T47D (cell line): ENCODE measurements at regions not wholly inside any gene's neighbourhood (a gene's known extent, or its start where the extent isn't known, plus 50 kb on each side); places are given as distances from the start of the nearest gene placed in this dataset.

Experiments
- DNase-seq, 2 experiments: peaks; one replicate each; pipeline versions ENCODE4 v3.0.0 to v3.0.0-alpha.2; 2011 to 2012; ENCODE audit warnings: low read depth in 1 of 2, low spot score in 1 of 2
- JUND ChIP-seq: IDR thresholded peaks from 2 replicates; pipeline ENCODE4 v1.6.1; 2012; ENCODE audit warnings: low read depth
- in situ Hi-C: cut with HindIII; loops from 2 replicates; pipeline ENCODE4 v1.10.0; 2016; ENCODE audit warnings: low sequenced_read_pairs, low pct_unique_long_range_greater_than_20kb

DNA sequence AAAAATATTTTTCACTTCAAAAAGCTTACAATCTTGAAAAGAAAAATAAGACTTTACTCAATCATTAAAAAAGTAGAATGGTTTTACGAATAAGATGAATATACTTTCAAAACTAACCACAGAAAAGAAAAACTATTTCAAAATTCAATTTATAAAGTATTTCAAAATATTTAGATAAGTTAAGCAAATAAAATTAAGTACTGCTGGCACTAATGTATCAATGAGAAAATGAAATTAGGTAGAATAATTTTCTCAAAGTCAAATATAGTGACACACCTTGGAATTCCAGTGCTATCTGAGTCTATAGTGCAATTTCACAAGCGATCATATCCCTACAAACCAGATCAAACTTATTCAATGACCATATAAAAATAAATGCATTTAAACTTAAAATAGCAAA is 109.8 kb upstream of the SEMA3A start:
- no peak for TF ChIP-seq JUND
- no peak for DNase-seq
- in situ Hi-C loops = no loop called here

- no peak for TF ChIP-seq JUND
- DNase-seq = peak in 1 of 2 experiments; percentile 4
- in situ Hi-C loops = no loop called here
Observed at GRCh38 chr7:84302949-84303348, 108.4 kb upstream of the SEMA3A start.

GRCh38 chr7:84297616-84298015 is 103.0 kb upstream of the SEMA3A start:
- no peak for DNase-seq
- no peak for TF ChIP-seq JUND
- in situ Hi-C loops = no loop called here

DNA sequence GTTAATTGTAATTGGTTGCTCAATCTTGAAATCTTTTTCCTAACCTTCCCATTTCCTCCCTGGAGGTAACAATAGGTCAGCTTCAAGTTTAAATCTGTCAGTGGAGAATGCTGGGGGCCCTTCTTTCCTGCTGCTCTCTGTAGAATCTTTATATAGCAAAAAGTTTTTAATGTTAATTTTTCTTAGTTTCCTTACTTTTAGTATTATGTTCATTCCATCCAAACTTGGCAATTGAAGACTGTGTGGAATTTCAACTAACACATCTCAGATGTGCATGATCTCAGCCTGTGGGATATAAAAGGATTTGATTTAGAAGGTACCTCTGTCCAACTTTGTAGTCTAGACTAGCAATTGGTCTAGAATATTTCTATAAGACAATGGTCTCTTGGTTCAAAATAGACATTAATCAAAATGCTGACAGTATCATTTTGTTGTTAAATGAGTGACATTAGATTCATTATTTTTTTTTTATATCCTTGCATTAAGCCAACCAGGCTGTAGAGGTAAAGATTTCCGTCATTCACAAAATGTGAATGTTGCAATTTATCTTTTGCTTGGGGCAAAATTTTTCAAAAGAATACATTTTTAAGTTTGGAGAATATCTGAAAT is 100.4 kb upstream of the SEMA3A start:
- no peak for TF ChIP-seq JUND
- DNase-seq = no peak
- in situ Hi-C loops = no loop called here

- in situ Hi-C loops = no loop called here
- DNase-seq = no peak
- TF ChIP-seq JUND = no peak
Observed at GRCh38 chr7:84294391-84294790, 99.8 kb upstream of the SEMA3A start.

GRCh38 chr7:84291756-84292155 is 97.2 kb upstream of the SEMA3A start:
- in situ Hi-C loops = no loop called here
- DNase-seq = peak in 1 of 2 experiments; percentile 6
- TF ChIP-seq JUND = no peak

GRCh38 chr7:84283798-84284197 is 89.2 kb upstream of the SEMA3A start:
- TF ChIP-seq JUND = no peak
- in situ Hi-C loops = no loop called here
- DNase-seq = no peak

DNA sequence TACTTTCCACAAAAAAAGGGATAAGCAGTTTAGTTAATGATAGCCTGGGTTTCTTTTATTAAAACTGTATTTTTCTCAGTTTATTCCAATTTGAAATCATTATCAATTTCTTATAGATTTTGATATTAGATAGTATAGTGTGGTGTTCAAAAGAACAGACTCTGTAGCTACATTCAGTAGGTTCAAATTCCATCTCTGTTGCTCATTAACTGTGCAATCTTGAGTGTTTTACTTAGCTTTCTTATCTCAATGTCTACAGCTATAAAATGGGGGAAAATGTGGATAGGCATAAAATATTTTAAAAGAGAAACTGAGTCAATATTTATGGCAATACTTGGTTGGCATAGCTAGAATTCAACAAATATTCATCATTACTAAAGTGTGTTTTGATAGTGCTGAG is 86.9 kb upstream of the SEMA3A start:
- in situ Hi-C loops = no loop called here
- TF ChIP-seq JUND = no peak
- no peak for DNase-seq

DNA sequence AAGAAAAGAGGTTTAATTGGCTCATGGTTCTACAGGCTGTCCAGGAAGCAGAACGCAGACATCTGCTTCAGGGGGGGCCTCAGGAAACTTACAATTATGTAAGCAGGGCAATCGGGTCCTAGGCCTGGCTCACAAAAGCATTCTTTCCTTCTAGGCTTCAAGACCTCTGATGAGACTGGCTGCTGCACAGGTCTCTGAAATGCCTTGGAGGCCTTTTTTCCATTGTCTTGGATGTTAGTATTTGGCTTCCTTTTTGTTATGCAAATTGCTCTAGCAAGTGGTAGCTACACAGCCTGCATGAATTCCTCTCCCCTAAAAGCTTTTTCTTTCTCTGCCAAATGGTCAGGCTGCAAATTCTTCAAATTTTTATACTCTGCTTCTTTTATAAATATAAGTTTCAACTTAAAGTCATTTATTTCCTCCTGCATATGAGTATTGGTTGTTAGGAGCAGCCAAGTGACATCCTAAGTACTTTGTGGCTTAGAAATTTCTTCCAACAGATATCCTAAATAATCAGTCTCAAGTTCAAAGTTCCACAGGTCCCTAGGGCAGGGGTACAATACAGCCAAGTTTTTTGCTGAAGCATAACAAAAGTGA is 83.1 kb upstream of the SEMA3A start:
- no peak for DNase-seq
- in situ Hi-C loops = no loop called here
- no peak for TF ChIP-seq JUND

DNA sequence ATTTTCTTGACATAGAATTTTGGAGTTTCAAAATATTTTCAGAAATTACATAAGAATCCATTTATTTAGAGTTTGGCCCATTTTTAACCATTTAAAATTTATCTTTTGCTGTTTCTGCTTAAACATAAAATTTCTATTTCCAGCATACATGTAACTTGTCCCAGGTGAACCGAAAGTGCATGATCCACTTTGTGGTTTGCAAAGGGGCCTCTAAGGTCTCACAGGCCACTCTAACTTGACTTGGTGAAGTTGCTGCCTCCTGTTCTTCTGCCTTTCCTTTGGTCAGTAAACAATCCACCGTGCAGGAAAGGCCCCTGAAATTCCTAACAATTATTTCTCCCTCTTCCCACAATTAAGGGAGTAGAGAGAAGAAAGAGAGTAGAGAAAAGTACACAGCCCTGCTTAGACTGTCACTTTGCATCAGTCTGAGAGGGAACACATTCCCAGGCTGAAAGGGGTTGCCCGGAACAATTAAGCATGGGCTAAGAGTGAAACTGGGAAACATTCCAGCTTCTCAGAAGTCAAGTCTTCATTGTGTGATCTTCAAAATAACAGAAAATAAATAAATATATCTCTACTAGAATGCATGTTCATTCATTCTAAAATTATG is 79.5 kb upstream of the SEMA3A start:
- in situ Hi-C loops = no loop called here
- peak in 1 of 2 experiments; percentile 13 for DNase-seq
- no peak for TF ChIP-seq JUND

DNA sequence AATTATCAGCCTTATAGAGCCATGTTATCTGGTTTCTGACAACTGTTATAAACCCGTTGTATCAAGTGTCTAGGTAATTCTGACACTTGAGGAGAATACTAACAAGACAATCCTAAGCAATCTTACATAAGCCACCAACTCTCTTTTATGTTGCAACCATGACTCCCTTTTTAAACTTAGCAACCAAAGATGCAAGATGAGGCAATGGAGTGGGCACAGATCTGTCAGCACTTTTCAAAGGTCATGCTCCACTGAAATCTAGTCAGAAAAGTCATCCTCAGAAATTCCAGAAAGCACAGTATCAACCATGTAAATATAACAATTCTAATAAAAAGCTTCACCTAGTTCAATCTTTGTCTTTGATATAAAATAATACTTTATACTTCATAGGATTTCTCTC is 77.0 kb upstream of the SEMA3A start:
- no peak for TF ChIP-seq JUND
- in situ Hi-C loops = no loop called here
- no peak for DNase-seq

GRCh38 chr7:84264396-84264795 is 69.8 kb upstream of the SEMA3A start:
- no peak for TF ChIP-seq JUND
- in situ Hi-C loops = no loop called here
- DNase-seq = no peak

DNA sequence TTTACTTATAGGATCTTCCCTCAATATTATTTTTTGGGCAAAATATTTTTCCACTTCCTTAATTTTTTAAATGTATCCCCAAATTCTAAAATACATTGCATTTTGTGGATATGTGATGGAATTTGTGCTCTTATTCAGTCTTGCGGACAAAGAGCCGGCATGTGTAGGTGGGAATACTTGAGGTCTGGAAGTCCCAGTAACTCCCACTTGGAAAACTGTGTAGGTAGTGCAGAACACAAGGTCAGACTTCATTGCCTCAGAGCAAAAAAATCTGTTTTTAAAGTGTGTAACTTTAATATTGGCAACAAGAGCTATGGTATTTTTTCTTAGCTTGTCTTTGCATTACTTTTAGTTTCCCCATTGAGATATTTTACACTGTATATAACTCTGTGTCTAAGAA is 68.5 kb upstream of the SEMA3A start:
- in situ Hi-C loops = no loop called here
- TF ChIP-seq JUND = no peak
- DNase-seq = no peak

DNA sequence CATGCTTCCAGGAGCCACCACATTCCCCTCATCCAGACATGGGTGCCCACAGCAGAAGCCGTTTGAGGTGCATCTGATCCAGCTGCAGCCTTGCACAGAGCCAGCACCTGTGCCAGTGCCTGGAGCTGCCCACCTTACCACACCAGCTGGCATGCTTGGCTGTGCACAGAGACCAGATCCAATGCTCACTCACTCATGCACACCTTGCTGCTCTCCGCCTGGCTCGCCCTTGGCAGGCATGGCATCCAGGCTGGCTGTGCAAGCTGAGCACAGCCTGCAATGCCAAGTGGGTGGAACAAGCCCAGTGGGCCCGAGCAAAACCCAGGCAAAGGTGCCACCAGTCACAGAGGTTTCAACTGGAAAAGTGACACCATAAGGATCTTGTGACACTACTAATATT is 66.9 kb upstream of the SEMA3A start:
- DNase-seq = no peak
- in situ Hi-C loops = no loop called here
- TF ChIP-seq JUND = no peak
